Neural progenitor cell (in vitro differentiated cells): ENCODE measurements at regions not wholly inside any gene's neighbourhood (a gene's known extent, or its start where the extent isn't known, plus 50 kb on each side); places are given as distances from the start of the nearest gene placed in this dataset.
"Not testable (repeated sequence)": the region's sequence is repeated elsewhere in the genome, so short reads cannot be mapped to it uniquely, and the experiment has no call there.

Experiments
- DNase-seq: peaks from one replicate; pipeline ENCODE4 v3.0.0-alpha.2; 2016; ENCODE audit warnings: low spot score
- H2AFZ ChIP-seq: fragments of 200-600 bp; sonication (generic); replicated peaks from 2 replicates; pipeline ENCODE4 v1.6.1; 2016; ENCODE audit warnings: antibody characterized with exemption
- H3F3A ChIP-seq: fragments of 200-600 bp; sonication (generic); 2 replicates; pipeline ENCODE4 v1.6.1; 2016; ENCODE audit warnings: antibody characterized with exemption, low read depth
- H3K27ac ChIP-seq: fragments of 200-600 bp; sonication (generic); 2 replicates; pipeline ENCODE4 v1.5.1; 2016; ENCODE audit warnings: mild to moderate bottlenecking
- H3K27me3 ChIP-seq: fragments of 200-600 bp; sonication (generic); 2 replicates; pipeline ENCODE4 v1.6.1; 2016; ENCODE audit warnings: mild to moderate bottlenecking, moderate library complexity
- H3K36me3 ChIP-seq: fragments of 200-600 bp; sonication (generic); 2 replicates; pipeline ENCODE4 v1.5.1; 2016
- H3K4me1 ChIP-seq: fragments of 200-600 bp; sonication (generic); 2 replicates; pipeline ENCODE4 v1.6.1; 2016; ENCODE audit warnings: mixed run types
- H3K4me2 ChIP-seq: fragments of 200-600 bp; sonication (generic); 2 replicates; pipeline ENCODE4 v1.6.1; 2016
- H3K4me3 ChIP-seq: fragments of 200-600 bp; sonication (generic); 2 replicates; pipeline ENCODE4 v1.5.1; 2016
- H3K79me2 ChIP-seq: fragments of 200-600 bp; sonication (generic); 2 replicates; pipeline ENCODE4 v1.6.1; 2016; ENCODE audit warnings: low read depth
- H3K9ac ChIP-seq: fragments of 200-600 bp; sonication (generic); 2 replicates; pipeline ENCODE4 v1.6.1; 2016
- H3K9me3 ChIP-seq: fragments of 200-600 bp; sonication (generic); 2 replicates; pipeline ENCODE4 v1.5.1; 2016; ENCODE audit warnings: low read depth
- H4K20me1 ChIP-seq: fragments of 200-600 bp; sonication (generic); 2 replicates; pipeline ENCODE4 v1.6.1; 2016; ENCODE audit warnings: low read depth
- H3K27ac Mint-ChIP-seq: 3 replicates; pipeline ENCODE4 v1.8.0; 2021; ENCODE audit warnings: mixed read lengths
- H3K27me3 Mint-ChIP-seq: 2 replicates; pipeline ENCODE4 v1.8.0; 2022; ENCODE audit warnings: low read depth, mild to moderate bottlenecking, inconsistent platforms, moderate library complexity, mixed read lengths; ENCODE audit not compliant: insufficient read depth
- H3K36me3 Mint-ChIP-seq: 3 replicates; pipeline ENCODE4 v1.8.0; 2021; ENCODE audit warnings: mixed read lengths
- H3K4me1 Mint-ChIP-seq: 3 replicates; pipeline ENCODE4 v1.8.0; 2021; ENCODE audit warnings: mixed read lengths
- H3K4me3 Mint-ChIP-seq: 3 replicates; pipeline ENCODE4 v1.8.0; 2021; ENCODE audit warnings: mild to moderate bottlenecking, moderate library complexity, mixed read lengths
- H3K9me3 Mint-ChIP-seq: 3 replicates; pipeline ENCODE4 v1.8.0; 2020; ENCODE audit warnings: mixed read lengths
- CTCF ChIP-seq: fragments of 200-600 bp; sonication (generic); IDR thresholded peaks from 2 replicates; pipeline ENCODE4 v1.5.1; 2017; ENCODE audit warnings: antibody characterized with exemption, mild to moderate bottlenecking
- EZH2 ChIP-seq: fragments of 200-600 bp; sonication (generic); IDR thresholded peaks from 2 replicates; pipeline ENCODE4 v1.6.1; 2017; ENCODE audit warnings: antibody characterized with exemption, mild to moderate bottlenecking, moderate library complexity
- EZH2phosphoT487 ChIP-seq: fragments of 200-600 bp; sonication (generic); IDR thresholded peaks from 2 replicates; pipeline ENCODE4 v1.6.1; 2017; ENCODE audit warnings: antibody characterized with exemption

- H3K27me3 Mint-ChIP-seq: peaks cover 3% of the 10 kb centered on the region
- Histone ChIP-seq H3K27ac (no peak overlapping the region), H3K4me3 (no peak overlapping the region), H4K20me1 (no peaks in the 10 kb centered on the region), H3K79me2 (no peaks in the 10 kb centered on the region), H3K27me3 (no peaks in the 10 kb centered on the region), H3K4me1 (no peaks in the 10 kb centered on the region), H3K9ac (no peak overlapping the region), H3K4me2 (no peak overlapping the region), H3K36me3 (no peaks in the 10 kb centered on the region), H3K9me3 (no peaks in the 10 kb centered on the region), H3F3A (no peaks in the 10 kb centered on the region), H2AFZ (no peak overlapping the region)
- H3K9me3 Mint-ChIP-seq: peaks cover 3% of the 10 kb centered on the region
- H3K27ac Mint-ChIP-seq: no peak overlapping the region
- TF ChIP-seq EZH2 (no peak), CTCF (no peak), EZH2phosphoT487 (no peak)
- peaks cover 2% of the 10 kb centered on the region for H3K4me1 Mint-ChIP-seq
- H3K4me3 Mint-ChIP-seq: no peak overlapping the region
- DNase-seq: no peak
- H3K36me3 Mint-ChIP-seq: no peaks in the 10 kb centered on the region
These were observed 63.2 kb upstream of the ALB start for GRCh38 chr4:73340917-73341316.

- no peaks in the 10 kb centered on the region for H3K27me3 Mint-ChIP-seq
- no peaks in the 10 kb centered on the region for H3K79me2 ChIP-seq
- H3K9ac ChIP-seq: no peak overlapping the region
- no peak for DNase-seq
- H3K9me3 Mint-ChIP-seq: peaks cover 3% of the 10 kb centered on the region
- no peak overlapping the region for H3K4me2 ChIP-seq
- no peaks in the 10 kb centered on the region for H3K36me3 Mint-ChIP-seq
- H4K20me1 ChIP-seq: no peaks in the 10 kb centered on the region
- no peaks in the 10 kb centered on the region for H3K4me1 ChIP-seq
- no peaks in the 10 kb centered on the region for H3K36me3 ChIP-seq
- H3K4me1 Mint-ChIP-seq: no peaks in the 10 kb centered on the region
- H3K27ac ChIP-seq: no peak overlapping the region
- H3F3A ChIP-seq: no peaks in the 10 kb centered on the region
- H3K9me3 ChIP-seq: no peaks in the 10 kb centered on the region
- H3K4me3 ChIP-seq: no peak overlapping the region
- H2AFZ ChIP-seq: no peak overlapping the region
- TF ChIP-seq EZH2phosphoT487: no peak
- TF ChIP-seq CTCF: no peak
- no peak for TF ChIP-seq EZH2
- H3K27me3 ChIP-seq: no peaks in the 10 kb centered on the region
- H3K27ac Mint-ChIP-seq: no peak overlapping the region
- H3K4me3 Mint-ChIP-seq: no peak overlapping the region
These were observed 68.4 kb upstream of the ALB start for GRCh38 chr4:73335679-73336078.

GRCh38 chr4:73332012-73332411 lies 72.1 kb upstream of the ALB start:
- H3K4me3 Mint-ChIP-seq, H3K4me2 ChIP-seq, H3K27me3 ChIP-seq, H3K27ac Mint-ChIP-seq, DNase-seq, H3K27ac ChIP-seq, H3K36me3 ChIP-seq, H3F3A ChIP-seq, H3K4me1 Mint-ChIP-seq, H3K36me3 Mint-ChIP-seq, H4K20me1 ChIP-seq, H3K9ac ChIP-seq, H3K27me3 Mint-ChIP-seq, H3K4me3 ChIP-seq, H3K79me2 ChIP-seq, H3K9me3 ChIP-seq, H3K9me3 Mint-ChIP-seq, H2AFZ ChIP-seq, H3K4me1 ChIP-seq: not testable (repeated sequence)

- DNase-seq: no peak
- no peaks in the 10 kb centered on the region for H3K79me2 ChIP-seq
- H3K27ac ChIP-seq: no peak overlapping the region
- no peaks in the 10 kb centered on the region for H3F3A ChIP-seq
- Mint-ChIP-seq H3K36me3 (no peaks in the 10 kb centered on the region), H3K4me3 (no peak overlapping the region), H3K4me1 (no peaks in the 10 kb centered on the region), H3K9me3 (peaks cover 10% of the 10 kb centered on the region), H3K27ac (no peak overlapping the region), H3K27me3 (peaks cover 2% of the 10 kb centered on the region)
- H4K20me1 ChIP-seq: no peaks in the 10 kb centered on the region
- H3K4me1 ChIP-seq: no peaks in the 10 kb centered on the region
- no peak overlapping the region for H2AFZ ChIP-seq
- H3K27me3 ChIP-seq: no peaks in the 10 kb centered on the region
- no peaks in the 10 kb centered on the region for H3K9me3 ChIP-seq
- no peak overlapping the region for H3K4me3 ChIP-seq
- H3K9ac ChIP-seq: no peak overlapping the region
- no peak overlapping the region for H3K4me2 ChIP-seq
- TF ChIP-seq CTCF (no peak), EZH2 (no peak)
- no peaks in the 10 kb centered on the region for H3K36me3 ChIP-seq
These were observed 70.7 kb upstream of the ANKRD17 start for GRCh38 chr4:73329300-73329699.

- not testable (repeated sequence) for H3K4me1 Mint-ChIP-seq, H3K9me3 ChIP-seq, H3K4me3 Mint-ChIP-seq, H3K79me2 ChIP-seq, H3K4me1 ChIP-seq, H3F3A ChIP-seq, H3K9ac ChIP-seq, H3K4me2 ChIP-seq, H3K4me3 ChIP-seq, H3K36me3 ChIP-seq, H2AFZ ChIP-seq, H3K27ac Mint-ChIP-seq, H3K27me3 ChIP-seq, H3K27me3 Mint-ChIP-seq, H3K27ac ChIP-seq, H4K20me1 ChIP-seq, H3K36me3 Mint-ChIP-seq, DNase-seq
- peaks cover 34% of the 10 kb centered on the region for H3K9me3 Mint-ChIP-seq
These were observed 67.2 kb upstream of the ANKRD17 start for GRCh38 chr4:73325776-73326175.
